ENCODE measurements at regions not wholly inside any gene's neighbourhood (a gene's known extent, or its start where the extent isn't known, plus 50 kb on each side); places are given as distances from the start of the nearest gene placed in this dataset.

DNA sequence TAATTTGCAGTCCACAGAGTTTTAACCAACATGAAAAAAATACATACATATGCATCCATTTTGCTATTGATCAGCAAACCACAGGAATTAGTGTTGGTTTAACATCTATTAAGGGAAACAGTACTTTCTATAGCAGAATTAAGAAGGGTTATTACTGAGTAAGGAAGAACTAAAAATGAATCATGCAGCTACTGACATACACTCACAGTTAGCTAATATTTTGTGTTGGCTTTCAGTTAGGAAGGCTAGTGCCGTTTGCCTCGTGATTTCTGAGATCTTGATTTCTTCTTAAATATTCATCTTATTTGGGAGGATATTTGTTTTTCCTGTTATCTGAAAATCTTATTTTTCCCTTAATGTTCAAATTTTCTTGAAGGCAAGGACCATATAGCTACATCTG, 423.4 kb downstream of the NOVA1 start:
- H3K27me3 ChIP-seq (ENCODE audit: insufficient read depth, low read length) = no peaks in the 10 kb centered on the region
- no peak overlapping the region for H3K23ac ChIP-seq (ENCODE audit: low read length)
- no peaks in the 10 kb centered on the region for H3K79me1 ChIP-seq (ENCODE audit: low read length)
- no peak overlapping the region for H4K91ac ChIP-seq (ENCODE audit: low read depth, low read length)
- H2AFZ ChIP-seq (ENCODE audit: insufficient read depth, low read length, poor library complexity) = no peak overlapping the region
- WGBS (ENCODE audit: extremely low coverage, insufficient coverage, insufficient read length) = no CpG with 5 or more reads among the region's 2 CpGs
- no peak overlapping the region for H3K4ac ChIP-seq (ENCODE audit: low read depth, low read length)
- no peak overlapping the region for H3K14ac ChIP-seq (ENCODE audit: low read length)
- no peak overlapping the region for H3K18ac ChIP-seq (ENCODE audit: low read length)
- H2BK12ac ChIP-seq (ENCODE audit: low read length) = no peak overlapping the region
- no peaks in the 10 kb centered on the region for H3K9me3 ChIP-seq (ENCODE audit: insufficient read depth, low read depth, low read length)
- H3K79me2 ChIP-seq (ENCODE audit: control insufficient read depth, insufficient read depth, low read length, poor library complexity) = no peaks in the 10 kb centered on the region
- no peak overlapping the region for H3K4me3 ChIP-seq (ENCODE audit: low read depth, low read length)
- H2BK120ac ChIP-seq (ENCODE audit: insufficient read depth, low read length, poor library complexity) = no peak overlapping the region
- no peaks in the 10 kb centered on the region for H3K36me3 ChIP-seq (ENCODE audit: control insufficient read depth in 1 of 2, insufficient read depth in 2 of 2, low read length in 2 of 2)
- H4K8ac ChIP-seq (ENCODE audit: low read depth, low read length) = no peak overlapping the region
- no peaks in the 10 kb centered on the region for H3K4me1 ChIP-seq (ENCODE audit: control insufficient read depth in 1 of 2, insufficient read depth in 2 of 2, low read length in 2 of 2)
- no peak overlapping the region for H3K27ac ChIP-seq (ENCODE audit: low read depth, low read length)
- H3K9ac ChIP-seq (ENCODE audit: low read length) = no peak overlapping the region
- no peak overlapping the region for H2BK5ac ChIP-seq (ENCODE audit: low read depth, low read length, poor library complexity)
- no peak overlapping the region for H3K4me2 ChIP-seq (ENCODE audit: low read length)
- H2AK5ac ChIP-seq (ENCODE audit: low read length) = no peak overlapping the region
- no peak overlapping the region for H4K12ac ChIP-seq (ENCODE audit: low read depth, low read length)
- no peak for DNase-seq

DNA sequence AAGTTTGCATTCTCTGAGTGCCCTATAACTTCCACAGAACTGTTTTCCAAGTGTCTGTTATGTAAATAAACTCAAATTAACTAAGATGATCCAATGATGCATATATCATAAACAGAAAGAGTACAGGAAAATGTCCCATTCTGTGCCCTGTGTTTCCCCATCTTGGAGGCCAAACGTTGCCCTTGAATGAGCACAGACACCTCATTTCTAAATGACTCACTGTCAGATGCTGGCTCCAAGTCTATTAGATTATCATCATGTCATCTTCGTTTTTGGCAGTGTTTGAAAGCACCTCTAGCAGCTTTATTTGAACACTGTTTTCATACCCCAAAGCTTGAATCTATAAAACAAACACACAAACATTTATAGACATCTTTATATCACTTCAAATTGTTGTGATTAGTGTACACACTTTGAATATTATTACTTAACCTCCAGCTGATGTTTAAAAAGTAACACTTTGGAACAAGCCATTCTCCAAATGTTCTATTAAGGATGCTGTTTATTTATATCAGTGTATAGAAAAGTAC, 424.2 kb downstream of the NOVA1 start:
- Histone ChIP-seq H3K27ac (ENCODE audit: low read depth, low read length) (no peak overlapping the region), H4K8ac (ENCODE audit: low read depth, low read length) (no peak overlapping the region), H3K23ac (ENCODE audit: low read length) (no peak overlapping the region), H2BK120ac (ENCODE audit: insufficient read depth, low read length, poor library complexity) (no peak overlapping the region), H4K12ac (ENCODE audit: low read depth, low read length) (no peak overlapping the region), H3K4me3 (ENCODE audit: low read depth, low read length) (no peak overlapping the region), H2BK5ac (ENCODE audit: low read depth, low read length, poor library complexity) (no peak overlapping the region), H3K9ac (ENCODE audit: low read length) (no peak overlapping the region), H3K79me2 (ENCODE audit: control insufficient read depth, insufficient read depth, low read length, poor library complexity) (no peaks in the 10 kb centered on the region), H2AK5ac (ENCODE audit: low read length) (no peak overlapping the region), H3K18ac (ENCODE audit: low read length) (no peak overlapping the region), H3K36me3 (ENCODE audit: control insufficient read depth in 1 of 2, insufficient read depth in 2 of 2, low read length in 2 of 2) (no peaks in the 10 kb centered on the region), H3K4ac (ENCODE audit: low read depth, low read length) (no peak overlapping the region), H4K91ac (ENCODE audit: low read depth, low read length) (no peak overlapping the region), H3K27me3 (ENCODE audit: insufficient read depth, low read length) (no peaks in the 10 kb centered on the region), H2BK12ac (ENCODE audit: low read length) (no peak overlapping the region), H3K79me1 (ENCODE audit: low read length) (no peaks in the 10 kb centered on the region), H2AFZ (ENCODE audit: insufficient read depth, low read length, poor library complexity) (no peak overlapping the region), H3K14ac (ENCODE audit: low read length) (no peak overlapping the region), H3K4me1 (ENCODE audit: control insufficient read depth in 1 of 2, insufficient read depth in 2 of 2, low read length in 2 of 2) (no peaks in the 10 kb centered on the region), H3K4me2 (ENCODE audit: low read length) (no peak overlapping the region), H3K9me3 (ENCODE audit: insufficient read depth, low read depth, low read length) (no peaks in the 10 kb centered on the region)
- no CpG with 5 or more reads among the region's 2 CpGs for WGBS (ENCODE audit: extremely low coverage, insufficient coverage, insufficient read length)
- no peak for DNase-seq

DNA sequence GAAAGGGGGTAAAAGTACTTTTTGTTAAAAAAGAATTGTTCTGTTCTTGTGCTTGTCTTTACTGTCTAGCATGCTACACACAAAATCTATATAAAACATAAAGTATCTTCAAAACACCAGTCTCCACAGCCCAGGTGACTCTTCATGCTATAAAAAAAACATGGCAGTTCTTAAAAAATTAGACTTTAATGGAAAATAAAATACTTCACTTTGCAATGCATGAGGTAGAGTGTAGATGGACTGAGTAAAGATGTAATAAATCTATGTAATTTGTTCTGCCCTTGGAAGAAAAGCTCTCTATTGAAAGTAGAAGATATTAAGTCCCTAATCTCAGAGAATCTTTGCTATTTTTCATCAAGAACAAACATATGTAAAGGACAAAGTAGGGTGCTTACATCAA, 425.4 kb downstream of the NOVA1 start:
- Histone ChIP-seq H3K18ac (ENCODE audit: low read length) (no peak overlapping the region), H3K79me1 (ENCODE audit: low read length) (no peaks in the 10 kb centered on the region), H2BK12ac (ENCODE audit: low read length) (no peak overlapping the region), H4K91ac (ENCODE audit: low read depth, low read length) (no peak overlapping the region), H3K9me3 (ENCODE audit: insufficient read depth, low read depth, low read length) (no peaks in the 10 kb centered on the region), H2AFZ (ENCODE audit: insufficient read depth, low read length, poor library complexity) (no peak overlapping the region), H3K36me3 (ENCODE audit: control insufficient read depth in 1 of 2, insufficient read depth in 2 of 2, low read length in 2 of 2) (no peaks in the 10 kb centered on the region), H4K12ac (ENCODE audit: low read depth, low read length) (no peak overlapping the region), H3K23ac (ENCODE audit: low read length) (no peak overlapping the region), H3K4me1 (ENCODE audit: control insufficient read depth in 1 of 2, insufficient read depth in 2 of 2, low read length in 2 of 2) (no peaks in the 10 kb centered on the region), H4K8ac (ENCODE audit: low read depth, low read length) (no peak overlapping the region), H3K4me3 (ENCODE audit: low read depth, low read length) (no peak overlapping the region), H3K4me2 (ENCODE audit: low read length) (no peak overlapping the region), H3K14ac (ENCODE audit: low read length) (no peak overlapping the region), H3K79me2 (ENCODE audit: control insufficient read depth, insufficient read depth, low read length, poor library complexity) (no peaks in the 10 kb centered on the region), H2BK120ac (ENCODE audit: insufficient read depth, low read length, poor library complexity) (no peak overlapping the region), H3K27ac (ENCODE audit: low read depth, low read length) (no peak overlapping the region), H3K9ac (ENCODE audit: low read length) (no peak overlapping the region), H3K27me3 (ENCODE audit: insufficient read depth, low read length) (no peaks in the 10 kb centered on the region), H2AK5ac (ENCODE audit: low read length) (no peak overlapping the region), H2BK5ac (ENCODE audit: low read depth, low read length, poor library complexity) (no peak overlapping the region), H3K4ac (ENCODE audit: low read depth, low read length) (no peak overlapping the region)
- DNase-seq = no peak

DNA sequence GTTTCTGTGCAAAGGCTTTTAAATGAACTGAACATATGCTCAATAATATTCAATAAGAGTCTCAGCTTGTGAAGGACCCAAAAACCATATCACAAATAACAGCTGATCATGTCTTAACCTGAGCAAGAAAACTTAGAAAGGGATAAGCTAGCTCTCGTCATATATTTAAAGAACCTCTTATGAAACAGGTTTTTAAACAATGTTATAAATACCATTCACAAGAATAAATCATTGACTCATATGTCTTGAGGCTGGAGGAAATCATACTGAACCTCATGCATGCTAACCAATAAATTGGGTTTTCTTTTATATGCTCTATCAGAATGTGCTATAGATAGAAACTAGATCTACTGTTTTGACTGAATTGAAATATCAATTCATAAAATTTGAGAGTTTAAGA, 426.9 kb downstream of the NOVA1 start:
- no peak overlapping the region for H4K8ac ChIP-seq (ENCODE audit: low read depth, low read length)
- H3K79me1 ChIP-seq (ENCODE audit: low read length) = no peaks in the 10 kb centered on the region
- H3K9ac ChIP-seq (ENCODE audit: low read length) = no peak overlapping the region
- no peak overlapping the region for H2AFZ ChIP-seq (ENCODE audit: insufficient read depth, low read length, poor library complexity)
- no peaks in the 10 kb centered on the region for H3K79me2 ChIP-seq (ENCODE audit: control insufficient read depth, insufficient read depth, low read length, poor library complexity)
- H4K91ac ChIP-seq (ENCODE audit: low read depth, low read length) = no peak overlapping the region
- DNase-seq = no peak
- H3K27ac ChIP-seq (ENCODE audit: low read depth, low read length) = no peak overlapping the region
- H3K36me3 ChIP-seq (ENCODE audit: control insufficient read depth in 1 of 2, insufficient read depth in 2 of 2, low read length in 2 of 2) = no peaks in the 10 kb centered on the region
- no peak overlapping the region for H3K4ac ChIP-seq (ENCODE audit: low read depth, low read length)
- no peak overlapping the region for H2BK5ac ChIP-seq (ENCODE audit: low read depth, low read length, poor library complexity)
- no peak overlapping the region for H4K12ac ChIP-seq (ENCODE audit: low read depth, low read length)
- H3K18ac ChIP-seq (ENCODE audit: low read length) = no peak overlapping the region
- no CpG with 5 or more reads among the region's 1 CpG for WGBS (ENCODE audit: extremely low coverage, insufficient coverage, insufficient read length)
- H3K27me3 ChIP-seq (ENCODE audit: insufficient read depth, low read length) = no peaks in the 10 kb centered on the region
- no peak overlapping the region for H3K4me3 ChIP-seq (ENCODE audit: low read depth, low read length)
- no peaks in the 10 kb centered on the region for H3K9me3 ChIP-seq (ENCODE audit: insufficient read depth, low read depth, low read length)
- H3K14ac ChIP-seq (ENCODE audit: low read length) = no peak overlapping the region
- H3K23ac ChIP-seq (ENCODE audit: low read length) = no peak overlapping the region
- no peak overlapping the region for H2BK12ac ChIP-seq (ENCODE audit: low read length)
- no peak overlapping the region for H3K4me2 ChIP-seq (ENCODE audit: low read length)
- no peaks in the 10 kb centered on the region for H3K4me1 ChIP-seq (ENCODE audit: control insufficient read depth in 1 of 2, insufficient read depth in 2 of 2, low read length in 2 of 2)
- H2AK5ac ChIP-seq (ENCODE audit: low read length) = no peak overlapping the region
- no peak overlapping the region for H2BK120ac ChIP-seq (ENCODE audit: insufficient read depth, low read length, poor library complexity)
